ENCODE measurements at regions not wholly inside any gene's neighbourhood (a gene's known extent, or its start where the extent isn't known, plus 50 kb on each side); places are given as distances from the start of the nearest gene placed in this dataset.

DNA sequence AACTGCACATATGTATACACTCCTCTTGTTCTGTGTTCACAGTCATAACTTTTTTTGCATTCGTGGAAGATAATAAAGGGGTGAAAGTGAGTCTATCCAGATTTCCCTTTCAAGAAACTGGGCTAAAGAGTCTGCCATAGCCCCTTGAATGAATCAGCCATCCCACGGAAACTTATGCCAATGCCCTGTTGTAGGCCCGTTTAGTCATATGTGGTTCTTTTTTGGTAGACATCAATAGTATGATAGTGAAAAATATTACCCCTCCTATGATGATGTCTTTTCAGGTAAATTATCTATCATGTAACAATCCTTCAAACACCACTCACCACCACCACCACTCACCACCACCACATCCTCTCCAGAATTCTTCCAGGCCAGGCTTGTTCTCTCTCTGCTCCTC lies 99.9 kb upstream of the MYLIP start:
- no TSS peak for BruUV-seq (replicated peaks)
- Histone ChIP-seq H2AFZ (ENCODE audit: low read depth, low read length, poor library complexity, severe bottlenecking) (no peak overlapping the region), H3K79me2 (ENCODE audit: insufficient read depth, low read length) (no peaks in the 10 kb centered on the region), H3K4me1 (ENCODE audit: control insufficient read depth in 1 of 2, insufficient read depth in 2 of 2, low read length in 2 of 2) (no peaks in the 10 kb centered on the region), H3K4me2 (ENCODE audit: low read length) (no peak overlapping the region), H3K27ac (ENCODE audit: low read depth, low read length) (no peak overlapping the region), H4K20me1 (ENCODE audit: insufficient read depth) (no peaks in the 10 kb centered on the region), H3K4me3 (replicated peaks in 1 of 2; ENCODE audit: low read depth in 1 of 2, low read length in 2 of 2) (no peak overlapping the region), H3K36me3 (ENCODE audit: control insufficient read depth in 1 of 2, insufficient read depth in 2 of 2, low read length in 2 of 2) (no peaks in the 10 kb centered on the region), H3K9me3 (ENCODE audit: control insufficient read depth in 1 of 2, insufficient read depth in 1 of 2, low read depth in 1 of 2, low read length in 2 of 2) (peaks cover 0 to 5% of the 10 kb centered on the region in 2 experiments; a peak in 1 of 4 replicates), H3K9me2 (ENCODE audit: insufficient read depth) (no peaks in the 10 kb centered on the region), H3K9ac (ENCODE audit: low read length) (no peak overlapping the region), H3K27me3 (ENCODE audit: insufficient read depth, low read length) (no peaks in the 10 kb centered on the region)
- ChIA-PET RAD21 (ENCODE audit: low non-redundant PET in 1 of 2, low total read pairs in 2 of 2, uncharacterized antibody in 2 of 2, unreplicated experiment in 2 of 2) (no interaction called here), CTCF (no interaction called here), POLR2A (no interaction called here)
- TF ChIP-seq EZH2 (IDR thresholded peaks at IDR 0.05) = no peak
- TF ChIP-seq SRF (IDR thresholded peaks at IDR 0.05; ENCODE audit: low read depth) = no peak
- TF ChIP-seq SP1 (IDR thresholded peaks at IDR 0.05; ENCODE audit: low read depth) = no peak
- ATAC-seq = no peak
- DNase-seq (ENCODE audit: low read depth, low spot score) = no peak
- intact Hi-C loops (cut with micrococcal nuclease) = no loop called here

DNA sequence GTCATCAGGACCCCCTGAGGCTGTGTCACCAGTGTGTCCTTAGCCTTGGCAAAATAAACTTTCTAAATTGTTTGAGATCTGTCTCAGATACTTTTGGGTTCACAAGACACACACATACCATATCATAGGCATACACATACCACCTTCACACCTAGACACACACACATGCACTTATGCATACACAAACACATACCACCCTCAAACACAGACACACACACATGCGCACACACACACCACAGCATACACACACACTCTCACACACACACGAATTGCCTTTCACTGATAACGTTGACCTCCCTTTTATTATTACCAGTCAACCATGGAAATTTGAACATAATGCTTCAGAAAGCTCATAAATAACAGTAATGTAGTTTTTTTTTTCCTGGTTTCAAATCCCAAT lies 108.6 kb upstream of the MYLIP start:
- DNase-seq (ENCODE audit: low read depth, low spot score) (no peak), ATAC-seq (no peak)
- H3K4me2 ChIP-seq (ENCODE audit: low read length) = no peak overlapping the region
- H3K9me2 ChIP-seq (ENCODE audit: insufficient read depth) = no peaks in the 10 kb centered on the region
- ChIA-PET POLR2A (no interaction called here), RAD21 (ENCODE audit: low non-redundant PET in 1 of 2, low total read pairs in 2 of 2, uncharacterized antibody in 2 of 2, unreplicated experiment in 2 of 2) (no interaction called here), CTCF (no interaction called here)
- H3K27ac ChIP-seq (ENCODE audit: low read depth, low read length) = no peak overlapping the region
- H3K27me3 ChIP-seq (ENCODE audit: insufficient read depth, low read length) = no peaks in the 10 kb centered on the region
- H4K20me1 ChIP-seq (ENCODE audit: insufficient read depth) = no peaks in the 10 kb centered on the region
- H3K36me3 ChIP-seq (ENCODE audit: control insufficient read depth in 1 of 2, insufficient read depth in 2 of 2, low read length in 2 of 2) = no peaks in the 10 kb centered on the region
- H3K4me1 ChIP-seq (ENCODE audit: control insufficient read depth in 1 of 2, insufficient read depth in 2 of 2, low read length in 2 of 2) = no peaks in the 10 kb centered on the region
- H3K4me3 ChIP-seq (replicated peaks in 1 of 2; ENCODE audit: low read depth in 1 of 2, low read length in 2 of 2) = no peak overlapping the region
- H3K79me2 ChIP-seq (ENCODE audit: insufficient read depth, low read length) = no peaks in the 10 kb centered on the region
- no peaks in the 10 kb centered on the region for H3K9me3 ChIP-seq (ENCODE audit: control insufficient read depth in 1 of 2, insufficient read depth in 1 of 2, low read depth in 1 of 2, low read length in 2 of 2)
- H2AFZ ChIP-seq (ENCODE audit: low read depth, low read length, poor library complexity, severe bottlenecking) = no peak overlapping the region
- TF ChIP-seq EGR1 (IDR thresholded peaks at IDR 0.05; ENCODE audit: low read depth) = no peak
- BruUV-seq (replicated peaks) = no TSS peak
- intact Hi-C loops (cut with micrococcal nuclease) = no loop called here
- no peak overlapping the region for H3K9ac ChIP-seq (ENCODE audit: low read length)

DNA sequence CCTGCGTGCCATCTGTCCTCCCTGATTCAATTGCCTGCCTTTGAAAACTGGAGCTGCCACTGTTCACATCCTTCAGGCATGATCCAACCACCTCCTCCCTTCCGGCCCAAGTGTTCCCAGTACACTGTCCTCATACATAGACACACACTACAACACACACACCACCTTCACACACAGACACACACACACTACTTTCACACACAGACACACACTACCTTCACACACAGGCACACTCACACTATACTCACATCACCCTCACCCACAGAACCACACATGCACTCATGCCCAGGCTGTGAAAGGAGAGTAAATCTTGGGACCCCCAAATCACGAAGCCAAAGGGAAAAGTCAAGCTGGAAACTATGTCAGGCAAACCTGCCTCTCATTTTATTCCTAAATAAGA lies 109.4 kb upstream of the MYLIP start:
- H3K9me2 ChIP-seq (ENCODE audit: insufficient read depth) = no peaks in the 10 kb centered on the region
- H3K9ac ChIP-seq (ENCODE audit: low read length) = no peak overlapping the region
- TF ChIP-seq SIN3A (IDR thresholded peaks at IDR 0.05; ENCODE audit: low read depth) = no peak
- TF ChIP-seq EZH2 (IDR thresholded peaks at IDR 0.05) = no peak
- TF ChIP-seq, protein P1, sequence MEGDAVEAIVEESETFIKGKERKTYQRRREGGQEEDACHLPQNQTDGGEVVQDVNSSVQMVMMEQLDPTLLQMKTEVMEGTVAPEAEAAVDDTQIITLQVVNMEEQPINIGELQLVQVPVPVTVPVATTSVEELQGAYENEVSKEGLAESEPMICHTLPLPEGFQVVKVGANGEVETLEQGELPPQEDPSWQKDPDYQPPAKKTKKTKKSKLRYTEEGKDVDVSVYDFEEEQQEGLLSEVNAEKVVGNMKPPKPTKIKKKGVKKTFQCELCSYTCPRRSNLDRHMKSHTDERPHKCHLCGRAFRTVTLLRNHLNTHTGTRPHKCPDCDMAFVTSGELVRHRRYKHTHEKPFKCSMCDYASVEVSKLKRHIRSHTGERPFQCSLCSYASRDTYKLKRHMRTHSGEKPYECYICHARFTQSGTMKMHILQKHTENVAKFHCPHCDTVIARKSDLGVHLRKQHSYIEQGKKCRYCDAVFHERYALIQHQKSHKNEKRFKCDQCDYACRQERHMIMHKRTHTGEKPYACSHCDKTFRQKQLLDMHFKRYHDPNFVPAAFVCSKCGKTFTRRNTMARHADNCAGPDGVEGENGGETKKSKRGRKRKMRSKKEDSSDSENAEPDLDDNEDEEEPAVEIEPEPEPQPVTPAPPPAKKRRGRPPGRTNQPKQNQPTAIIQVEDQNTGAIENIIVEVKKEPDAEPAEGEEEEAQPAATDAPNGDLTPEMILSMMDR (IDR thresholded peaks at IDR 0.05 in 2 of 3, conservative IDR thresholded peaks at IDR 0.05 in 1 of 3; ENCODE audit: borderline replicate concordance in 1 of 3, insufficient read depth in 1 of 3, low read depth in 2 of 3, low read length in 2 of 3) = no peak
- no peak for TF ChIP-seq CBX3 (IDR thresholded peaks at IDR 0.05; ENCODE audit: low read depth)
- TF ChIP-seq ZNF274 (IDR thresholded peaks at IDR 0.05; ENCODE audit: low read depth, low read length) = no peak
- TF ChIP-seq EZH2phosphoT487 (IDR thresholded peaks at IDR 0.05; ENCODE audit: borderline replicate concordance) = no peak
- TF ChIP-seq EGR1 (IDR thresholded peaks at IDR 0.05; ENCODE audit: low read depth) = no peak
- TF ChIP-seq, protein P2, sequence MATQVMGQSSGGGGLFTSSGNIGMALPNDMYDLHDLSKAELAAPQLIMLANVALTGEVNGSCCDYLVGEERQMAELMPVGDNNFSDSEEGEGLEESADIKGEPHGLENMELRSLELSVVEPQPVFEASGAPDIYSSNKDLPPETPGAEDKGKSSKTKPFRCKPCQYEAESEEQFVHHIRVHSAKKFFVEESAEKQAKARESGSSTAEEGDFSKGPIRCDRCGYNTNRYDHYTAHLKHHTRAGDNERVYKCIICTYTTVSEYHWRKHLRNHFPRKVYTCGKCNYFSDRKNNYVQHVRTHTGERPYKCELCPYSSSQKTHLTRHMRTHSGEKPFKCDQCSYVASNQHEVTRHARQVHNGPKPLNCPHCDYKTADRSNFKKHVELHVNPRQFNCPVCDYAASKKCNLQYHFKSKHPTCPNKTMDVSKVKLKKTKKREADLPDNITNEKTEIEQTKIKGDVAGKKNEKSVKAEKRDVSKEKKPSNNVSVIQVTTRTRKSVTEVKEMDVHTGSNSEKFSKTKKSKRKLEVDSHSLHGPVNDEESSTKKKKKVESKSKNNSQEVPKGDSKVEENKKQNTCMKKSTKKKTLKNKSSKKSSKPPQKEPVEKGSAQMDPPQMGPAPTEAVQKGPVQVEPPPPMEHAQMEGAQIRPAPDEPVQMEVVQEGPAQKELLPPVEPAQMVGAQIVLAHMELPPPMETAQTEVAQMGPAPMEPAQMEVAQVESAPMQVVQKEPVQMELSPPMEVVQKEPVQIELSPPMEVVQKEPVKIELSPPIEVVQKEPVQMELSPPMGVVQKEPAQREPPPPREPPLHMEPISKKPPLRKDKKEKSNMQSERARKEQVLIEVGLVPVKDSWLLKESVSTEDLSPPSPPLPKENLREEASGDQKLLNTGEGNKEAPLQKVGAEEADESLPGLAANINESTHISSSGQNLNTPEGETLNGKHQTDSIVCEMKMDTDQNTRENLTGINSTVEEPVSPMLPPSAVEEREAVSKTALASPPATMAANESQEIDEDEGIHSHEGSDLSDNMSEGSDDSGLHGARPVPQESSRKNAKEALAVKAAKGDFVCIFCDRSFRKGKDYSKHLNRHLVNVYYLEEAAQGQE (IDR thresholded peaks at IDR 0.05; ENCODE audit: low read depth) = no peak
- TF ChIP-seq SRF (IDR thresholded peaks at IDR 0.05; ENCODE audit: low read depth) = no peak

More for the DNA sequence above, 109.4 kb upstream of the MYLIP start:
- Histone ChIP-seq H3K36me3 (ENCODE audit: control insufficient read depth in 1 of 2, insufficient read depth in 2 of 2, low read length in 2 of 2) (no peaks in the 10 kb centered on the region), H2AFZ (ENCODE audit: low read depth, low read length, poor library complexity, severe bottlenecking) (no peak overlapping the region), H3K9me3 (ENCODE audit: control insufficient read depth in 1 of 2, insufficient read depth in 1 of 2, low read depth in 1 of 2, low read length in 2 of 2) (no peaks in the 10 kb centered on the region), H3K27ac (ENCODE audit: low read depth, low read length) (no peak overlapping the region), H3K79me2 (ENCODE audit: insufficient read depth, low read length) (no peaks in the 10 kb centered on the region), H3K4me3 (replicated peaks in 1 of 2; ENCODE audit: low read depth in 1 of 2, low read length in 2 of 2) (no peak overlapping the region), H3K4me1 (ENCODE audit: control insufficient read depth in 1 of 2, insufficient read depth in 2 of 2, low read length in 2 of 2) (no peaks in the 10 kb centered on the region), H4K20me1 (ENCODE audit: insufficient read depth) (no peaks in the 10 kb centered on the region), H3K27me3 (ENCODE audit: insufficient read depth, low read length) (no peaks in the 10 kb centered on the region), H3K4me2 (ENCODE audit: low read length) (no peak overlapping the region)
- no peak for ATAC-seq
- ChIA-PET RAD21 (ENCODE audit: low non-redundant PET in 1 of 2, low total read pairs in 2 of 2, uncharacterized antibody in 2 of 2, unreplicated experiment in 2 of 2) (no interaction called here), POLR2A (no interaction called here), CTCF (no interaction called here)
- intact Hi-C loops (cut with micrococcal nuclease) = no loop called here
- DNase-seq (ENCODE audit: low read depth, low spot score) = no peak
- BruUV-seq (replicated peaks) = no TSS peak
